AG04449 (cell line): ENCODE measurements at regions not wholly inside any gene's neighbourhood (a gene's known extent, or its start where the extent isn't known, plus 50 kb on each side); places are given as distances from the start of the nearest gene placed in this dataset.
A peak's percentile ranks its signal among the peaks of the same experiment; 100 is the strongest.

Experiments used
- CTCF ChIA-PET: fragments of 350-600 bp; formaldehyde crosslinking; extraction: SDS; loops from one replicate; lab custom pipeline; 2021; ENCODE audit warnings: antibody characterized with exemption; lab: Yijun Ruan, JAX
- POLR2A ChIA-PET: fragments of 400-600, 350-600 bp; formaldehyde crosslinking; extraction: SDS; loops from one replicate; lab custom pipeline; 2020; ENCODE audit warnings: antibody characterized with exemption, inconsistent platforms; lab: Yijun Ruan, JAX
- DNase-seq: peaks from one replicate; pipeline ENCODE4 v3.0.0-alpha.2; 2010; ENCODE audit warnings: low read depth, low spot score
- H3K4me3 ChIP-seq: 2 replicates; pipeline ENCODE4 v1.5.1; 2011; ENCODE audit warnings: low read depth, mild to moderate bottlenecking, control low read depth, low read length
- TF ChIP-seq, protein P1 (sequence below): IDR thresholded peaks from one replicate; pipeline ENCODE4 v1.5.1; 2011; ENCODE audit warnings: mild to moderate bottlenecking, moderate library complexity, low read length, control low read depth, inconsistent platforms; ENCODE audit not compliant: insufficient read depth; ENCODE audit errors: missing control alignments

DNA sequence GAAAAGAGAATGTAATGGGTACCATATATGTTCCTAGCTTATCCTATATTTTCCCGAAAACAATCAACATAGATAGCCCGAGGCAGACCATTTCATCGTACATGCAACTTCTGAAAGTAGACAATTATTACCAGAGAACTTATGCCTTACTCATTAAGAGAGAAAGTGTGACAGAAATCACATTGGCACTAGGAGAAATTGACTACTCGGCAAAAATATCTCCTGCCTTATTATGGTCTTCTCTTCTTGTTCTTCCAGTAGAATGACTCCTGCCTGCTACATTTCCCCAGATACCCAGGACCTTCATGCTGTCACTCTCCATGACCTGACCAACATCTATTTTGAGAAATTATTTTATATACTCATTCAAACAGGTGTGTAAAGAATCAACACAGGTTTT, 1015.7 kb downstream of the TUSC7 start:
- POLR2A ChIA-PET, result no interaction called here
- CTCF ChIA-PET, result interaction anchor here (1.4 kb wide), 1 partner anchor 955 kb away, joined by 4 read pairs; no protein-coding TSS in a partner anchor
- TF ChIP-seq, protein P1, sequence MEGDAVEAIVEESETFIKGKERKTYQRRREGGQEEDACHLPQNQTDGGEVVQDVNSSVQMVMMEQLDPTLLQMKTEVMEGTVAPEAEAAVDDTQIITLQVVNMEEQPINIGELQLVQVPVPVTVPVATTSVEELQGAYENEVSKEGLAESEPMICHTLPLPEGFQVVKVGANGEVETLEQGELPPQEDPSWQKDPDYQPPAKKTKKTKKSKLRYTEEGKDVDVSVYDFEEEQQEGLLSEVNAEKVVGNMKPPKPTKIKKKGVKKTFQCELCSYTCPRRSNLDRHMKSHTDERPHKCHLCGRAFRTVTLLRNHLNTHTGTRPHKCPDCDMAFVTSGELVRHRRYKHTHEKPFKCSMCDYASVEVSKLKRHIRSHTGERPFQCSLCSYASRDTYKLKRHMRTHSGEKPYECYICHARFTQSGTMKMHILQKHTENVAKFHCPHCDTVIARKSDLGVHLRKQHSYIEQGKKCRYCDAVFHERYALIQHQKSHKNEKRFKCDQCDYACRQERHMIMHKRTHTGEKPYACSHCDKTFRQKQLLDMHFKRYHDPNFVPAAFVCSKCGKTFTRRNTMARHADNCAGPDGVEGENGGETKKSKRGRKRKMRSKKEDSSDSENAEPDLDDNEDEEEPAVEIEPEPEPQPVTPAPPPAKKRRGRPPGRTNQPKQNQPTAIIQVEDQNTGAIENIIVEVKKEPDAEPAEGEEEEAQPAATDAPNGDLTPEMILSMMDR, result no peak
- no peak for DNase-seq
- H3K4me3 ChIP-seq, result no peak overlapping the region

DNA sequence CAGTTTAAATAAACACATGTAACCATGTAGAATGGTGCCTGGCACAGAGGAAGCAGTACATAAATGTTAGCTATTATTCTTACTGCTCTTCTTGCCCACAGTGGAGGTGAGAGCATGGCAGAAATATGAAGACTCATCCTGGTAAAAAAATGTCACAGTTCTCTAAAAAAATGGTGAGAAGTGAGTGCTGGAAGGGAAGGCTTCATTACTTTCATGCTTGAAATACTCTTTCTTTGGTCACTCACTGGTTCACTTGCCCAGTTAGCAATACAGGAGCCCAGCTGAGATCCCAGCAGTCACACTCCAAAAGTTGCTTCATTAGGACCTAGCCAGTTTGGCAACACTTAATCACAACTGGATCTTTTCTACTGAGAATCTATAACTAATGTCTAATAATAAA, 1017.2 kb downstream of the TUSC7 start:
- peak; percentile 14 for DNase-seq
- CTCF ChIA-PET, result interaction anchor here (1.1 to 2.5 kb wide), 2 partner anchors 8 kb away, joined by 3 to 9 read pairs; no protein-coding TSS in a partner anchor
- POLR2A ChIA-PET, result no interaction called here
- no peak overlapping the region for H3K4me3 ChIP-seq
- TF ChIP-seq, protein P1, result no peak

DNA sequence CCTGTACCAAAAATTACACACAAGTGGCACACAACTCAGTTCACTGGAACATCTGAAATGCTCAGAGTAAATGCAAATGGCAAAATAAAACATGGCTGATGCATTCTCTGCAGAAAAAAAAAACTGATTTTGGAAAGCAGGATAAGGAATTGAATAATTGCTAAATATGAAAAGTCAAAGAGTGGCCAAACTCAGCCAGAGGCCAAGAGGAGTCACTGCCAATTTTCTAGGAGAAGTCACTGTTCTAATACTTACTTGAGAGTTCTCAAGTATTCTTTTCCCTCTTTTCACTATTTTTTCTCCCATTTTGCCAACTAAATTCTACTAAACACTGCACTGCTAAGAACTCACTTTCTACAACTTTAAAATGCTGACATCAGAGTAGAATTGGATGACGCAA, 1018.6 kb downstream of the TUSC7 start:
- ChIA-PET POLR2A (no interaction called here), CTCF (interaction anchor here (2.5 kb wide), 1 partner anchor 10 kb away, joined by 9 read pairs; no protein-coding TSS in a partner anchor)
- H3K4me3 ChIP-seq, result no peak overlapping the region
- no peak for DNase-seq
- TF ChIP-seq, protein P1, result no peak

DNA sequence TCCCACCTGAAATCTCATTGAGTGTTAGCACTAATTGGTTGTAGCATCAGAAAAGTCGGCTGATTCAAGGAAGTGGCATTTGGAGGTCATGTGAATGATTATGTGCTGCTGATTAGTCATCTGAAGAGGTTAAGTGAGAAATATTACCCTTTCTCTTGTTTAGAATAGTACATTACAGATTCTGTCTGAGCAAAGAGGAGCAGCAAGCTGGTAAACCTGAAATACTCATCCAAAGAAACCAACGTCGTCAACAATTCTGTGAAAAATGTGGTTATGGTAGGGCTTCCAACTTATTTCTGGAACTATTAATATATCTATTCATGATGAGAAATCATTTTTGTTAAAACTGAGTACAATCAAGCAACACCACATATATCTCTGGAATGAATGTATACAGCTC, 1024.9 kb downstream of the TUSC7 start:
- TF ChIP-seq, protein P1, result no peak
- ChIA-PET CTCF (interaction anchor here (0.8 to 1.2 kb wide), 4 partner anchors 8 to 263 kb away, joined by 3 to 5 read pairs (median 4); no protein-coding TSS in a partner anchor), POLR2A (interaction anchor here (0.6 to 0.8 kb wide), 3 partner anchors 15 to 172 kb away, joined by 3 to 4 read pairs (median 3); no protein-coding TSS in a partner anchor)
- no peak overlapping the region for H3K4me3 ChIP-seq
- DNase-seq, result peak; percentile 47

DNA sequence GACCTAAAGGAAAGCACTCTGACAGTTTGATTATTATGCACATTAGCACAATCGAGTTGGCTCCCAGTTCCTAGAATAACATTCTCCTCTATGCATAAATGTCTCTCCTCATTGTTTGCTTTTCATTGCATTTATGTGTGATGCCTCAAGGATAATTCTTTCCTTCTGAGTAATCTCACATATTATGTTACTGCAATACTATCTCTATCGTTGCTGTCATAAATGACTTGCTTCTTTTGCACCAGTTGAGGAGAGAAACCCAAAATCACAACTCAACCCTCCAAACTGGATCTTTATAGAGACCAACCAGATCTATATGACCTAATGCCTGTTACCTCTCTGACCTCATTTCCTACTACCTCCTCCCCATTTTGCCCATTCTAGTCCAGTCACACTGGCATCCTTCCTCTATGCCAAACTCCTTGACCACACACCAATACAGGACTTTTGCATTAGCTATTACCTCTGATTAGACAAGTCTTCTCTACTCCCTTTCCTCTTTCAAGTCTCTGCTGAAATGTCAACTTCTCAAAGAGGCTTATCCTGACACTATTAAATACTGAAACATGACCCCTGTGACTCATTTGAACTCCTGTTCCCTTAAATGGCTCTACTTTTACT, 1026.0 kb downstream of the TUSC7 start:
- ChIA-PET POLR2A (no interaction called here), CTCF (no interaction called here)
- DNase-seq, result peak; percentile 70
- TF ChIP-seq, protein P1, result no peak
- no peak overlapping the region for H3K4me3 ChIP-seq

DNA sequence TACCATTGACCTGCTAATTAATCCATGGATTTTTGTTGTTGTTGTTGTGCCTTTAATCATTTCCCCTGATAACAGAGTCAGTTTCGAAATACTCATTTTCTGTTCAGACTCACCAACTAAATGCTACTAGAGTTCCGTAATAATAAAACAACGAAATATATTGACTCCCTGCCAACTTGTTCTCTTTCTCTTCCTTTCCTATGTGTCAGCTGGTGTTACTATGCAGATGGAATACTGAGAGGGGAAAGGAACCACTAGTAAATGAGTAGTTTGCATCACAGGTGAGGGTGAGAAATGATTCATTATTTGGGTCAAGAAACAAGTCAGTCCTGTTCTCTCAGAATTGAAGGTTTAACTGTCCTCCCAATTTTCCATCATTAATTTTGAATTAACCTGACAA, 1027.3 kb downstream of the TUSC7 start:
- TF ChIP-seq, protein P1, result no peak
- ChIA-PET POLR2A (no interaction called here), CTCF (no interaction called here)
- no peak for DNase-seq
- no peak overlapping the region for H3K4me3 ChIP-seq
